ENCODE measurements at regions not wholly inside any gene's neighbourhood (a gene's known extent, or its start where the extent isn't known, plus 50 kb on each side); places are given as distances from the start of the nearest gene placed in this dataset.

DNA sequence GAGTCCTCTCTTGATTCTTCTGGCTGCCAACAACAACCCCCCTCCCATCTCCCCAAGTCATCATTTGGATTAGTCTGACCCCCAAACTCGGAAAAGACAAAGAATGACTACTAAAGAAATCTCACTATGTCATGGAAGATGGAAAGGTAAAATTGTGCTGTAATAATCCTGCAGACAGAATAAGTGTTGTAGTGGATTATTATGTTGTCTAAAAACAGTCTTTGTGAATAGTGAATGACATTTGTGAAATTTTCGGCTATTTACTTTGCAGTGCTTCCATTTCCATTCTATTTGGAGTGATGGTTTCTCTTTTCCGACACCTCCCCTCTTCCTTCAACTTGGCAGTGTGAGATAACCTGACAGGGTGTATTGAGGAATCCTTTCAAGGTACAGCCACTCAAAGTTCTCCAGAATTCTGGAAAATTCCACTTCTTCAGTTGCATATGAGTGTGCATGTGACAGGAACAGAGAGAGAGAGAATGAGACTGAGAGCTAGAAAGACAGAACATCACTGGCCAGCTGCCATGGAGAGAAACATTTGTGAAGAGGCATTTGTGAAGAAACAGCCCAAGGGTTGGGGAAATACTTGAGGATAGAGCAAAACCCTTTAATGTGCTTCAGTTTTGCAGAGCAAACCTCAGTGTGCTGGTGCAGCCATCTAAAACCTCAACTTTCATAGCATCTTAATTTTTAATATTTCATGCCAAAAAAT, 141.9 kb upstream of the DLX2 start:
- intact Hi-C loops (cut with micrococcal nuclease; ENCODE audit: unreplicated experiment): no loop called here
- H3K4me1 ChIP-seq (ENCODE audit: insufficient read depth, low read length, poor library complexity, severe bottlenecking): no peaks in the 10 kb centered on the region
- no peak for TF ChIP-seq EZH2 (IDR thresholded peaks at IDR 0.05; ENCODE audit: borderline replicate concordance, low read depth, low read length, poor library complexity, severe bottlenecking)
- TF ChIP-seq, protein P1, sequence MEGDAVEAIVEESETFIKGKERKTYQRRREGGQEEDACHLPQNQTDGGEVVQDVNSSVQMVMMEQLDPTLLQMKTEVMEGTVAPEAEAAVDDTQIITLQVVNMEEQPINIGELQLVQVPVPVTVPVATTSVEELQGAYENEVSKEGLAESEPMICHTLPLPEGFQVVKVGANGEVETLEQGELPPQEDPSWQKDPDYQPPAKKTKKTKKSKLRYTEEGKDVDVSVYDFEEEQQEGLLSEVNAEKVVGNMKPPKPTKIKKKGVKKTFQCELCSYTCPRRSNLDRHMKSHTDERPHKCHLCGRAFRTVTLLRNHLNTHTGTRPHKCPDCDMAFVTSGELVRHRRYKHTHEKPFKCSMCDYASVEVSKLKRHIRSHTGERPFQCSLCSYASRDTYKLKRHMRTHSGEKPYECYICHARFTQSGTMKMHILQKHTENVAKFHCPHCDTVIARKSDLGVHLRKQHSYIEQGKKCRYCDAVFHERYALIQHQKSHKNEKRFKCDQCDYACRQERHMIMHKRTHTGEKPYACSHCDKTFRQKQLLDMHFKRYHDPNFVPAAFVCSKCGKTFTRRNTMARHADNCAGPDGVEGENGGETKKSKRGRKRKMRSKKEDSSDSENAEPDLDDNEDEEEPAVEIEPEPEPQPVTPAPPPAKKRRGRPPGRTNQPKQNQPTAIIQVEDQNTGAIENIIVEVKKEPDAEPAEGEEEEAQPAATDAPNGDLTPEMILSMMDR (conservative IDR thresholded peaks at IDR 0.05; ENCODE audit: low read depth, low read length): no peak
- POLR2A ChIA-PET (ENCODE audit: low non-redundant PET): no interaction called here
- CTCF ChIA-PET: no interaction called here
- no peaks in the 10 kb centered on the region for H3K36me3 ChIP-seq (ENCODE audit: insufficient read depth, low read length, poor library complexity, severe bottlenecking)
- no peaks in the 10 kb centered on the region for H3K9me3 ChIP-seq (ENCODE audit: low read depth, low read length, poor library complexity, severe bottlenecking)
- H3K4me3 ChIP-seq (ENCODE audit: low read depth, low read length, poor library complexity, severe bottlenecking): no peak overlapping the region
- no TSS peak for BruUV-seq (replicated peaks)
- H3K27me3 ChIP-seq (replicated peaks; ENCODE audit: insufficient read depth, low read depth, low read length, poor library complexity): no peaks in the 10 kb centered on the region
- DNase-seq (ENCODE audit: low spot score): no peak
- H3K27ac ChIP-seq (ENCODE audit: low read depth, low read length, poor library complexity, severe bottlenecking): no peak overlapping the region

DNA sequence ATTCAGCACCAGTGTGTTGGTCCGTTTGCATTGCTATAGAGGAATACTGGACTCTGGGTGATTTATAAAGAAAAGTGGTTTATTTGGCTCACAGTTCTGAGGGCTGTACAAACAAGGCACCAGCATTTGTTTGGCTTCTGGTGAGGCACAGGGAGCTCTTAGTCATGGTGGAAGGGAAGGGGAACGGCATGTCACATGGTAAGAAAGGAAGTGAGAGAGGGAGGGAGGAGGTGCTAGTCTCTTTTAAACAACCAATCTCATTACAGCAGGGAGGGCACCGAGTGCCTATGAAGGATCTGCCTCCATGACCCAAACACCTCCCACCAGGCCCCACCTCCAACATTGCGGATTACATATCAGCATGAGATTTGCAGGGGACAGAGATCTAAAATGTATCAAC, 143.9 kb upstream of the DLX2 start:
- H3K9me3 ChIP-seq (ENCODE audit: low read depth, low read length, poor library complexity, severe bottlenecking): no peaks in the 10 kb centered on the region
- ChIA-PET POLR2A (ENCODE audit: low non-redundant PET) (interaction anchor here (0.5 kb wide), 1 partner anchor 303 kb away, joined by 6 read pairs; no protein-coding TSS in a partner anchor), CTCF (no interaction called here)
- H3K27me3 ChIP-seq (replicated peaks; ENCODE audit: insufficient read depth, low read depth, low read length, poor library complexity): no peaks in the 10 kb centered on the region
- no peaks in the 10 kb centered on the region for H3K4me1 ChIP-seq (ENCODE audit: insufficient read depth, low read length, poor library complexity, severe bottlenecking)
- no peak for DNase-seq (ENCODE audit: low spot score)
- BruUV-seq (replicated peaks): no TSS peak
- intact Hi-C loops (cut with micrococcal nuclease; ENCODE audit: unreplicated experiment): no loop called here
- H3K27ac ChIP-seq (ENCODE audit: low read depth, low read length, poor library complexity, severe bottlenecking): no peak overlapping the region
- H3K36me3 ChIP-seq (ENCODE audit: insufficient read depth, low read length, poor library complexity, severe bottlenecking): no peaks in the 10 kb centered on the region
- H3K4me3 ChIP-seq (ENCODE audit: low read depth, low read length, poor library complexity, severe bottlenecking): no peak overlapping the region
- TF ChIP-seq, protein P1 (conservative IDR thresholded peaks at IDR 0.05; ENCODE audit: low read depth, low read length): no peak
- no peak for TF ChIP-seq EZH2 (IDR thresholded peaks at IDR 0.05; ENCODE audit: borderline replicate concordance, low read depth, low read length, poor library complexity, severe bottlenecking)

DNA sequence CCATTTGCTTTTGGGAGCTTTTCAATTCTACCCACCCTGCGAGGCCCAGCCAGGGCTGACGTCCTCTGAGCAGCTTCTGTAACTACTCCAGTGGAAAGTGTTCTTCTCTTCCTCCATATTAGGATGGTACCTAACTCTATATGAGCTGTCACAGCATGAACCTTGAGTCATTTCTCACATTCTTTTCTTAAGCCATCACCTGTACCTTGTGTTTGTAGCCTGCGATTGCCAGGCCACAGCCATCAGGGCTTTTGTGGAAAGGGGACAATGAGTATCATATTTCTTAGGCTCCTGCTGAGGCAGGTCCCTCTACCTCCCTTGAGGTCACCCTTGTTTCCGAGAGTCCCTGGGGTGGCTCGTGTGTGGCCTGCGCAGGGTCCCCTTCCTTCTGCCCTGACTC, 144.5 kb upstream of the DLX2 start:
- Histone ChIP-seq H3K36me3 (ENCODE audit: insufficient read depth, low read length, poor library complexity, severe bottlenecking) (no peaks in the 10 kb centered on the region), H3K27ac (ENCODE audit: low read depth, low read length, poor library complexity, severe bottlenecking) (no peak overlapping the region), H3K4me1 (ENCODE audit: insufficient read depth, low read length, poor library complexity, severe bottlenecking) (no peaks in the 10 kb centered on the region), H3K9me3 (ENCODE audit: low read depth, low read length, poor library complexity, severe bottlenecking) (no peaks in the 10 kb centered on the region), H3K4me3 (ENCODE audit: low read depth, low read length, poor library complexity, severe bottlenecking) (no peak overlapping the region), H3K27me3 (replicated peaks; ENCODE audit: insufficient read depth, low read depth, low read length, poor library complexity) (no peaks in the 10 kb centered on the region)
- TF ChIP-seq EZH2 (IDR thresholded peaks at IDR 0.05; ENCODE audit: borderline replicate concordance, low read depth, low read length, poor library complexity, severe bottlenecking): no peak
- TF ChIP-seq, protein P1 (conservative IDR thresholded peaks at IDR 0.05; ENCODE audit: low read depth, low read length): no peak
- no peak for DNase-seq (ENCODE audit: low spot score)
- BruUV-seq (replicated peaks): no TSS peak
- ChIA-PET CTCF (no interaction called here), POLR2A (ENCODE audit: low non-redundant PET) (no interaction called here)
- intact Hi-C loops (cut with micrococcal nuclease; ENCODE audit: unreplicated experiment): no loop called here
